ENCODE measurements at regions not wholly inside any gene's neighbourhood (a gene's known extent, or its start where the extent isn't known, plus 50 kb on each side); places are given as distances from the start of the nearest gene placed in this dataset.
"Not testable (repeated sequence)": the region's sequence is repeated elsewhere in the genome, so short reads cannot be mapped to it uniquely, and the experiment has no call there.

DNA sequence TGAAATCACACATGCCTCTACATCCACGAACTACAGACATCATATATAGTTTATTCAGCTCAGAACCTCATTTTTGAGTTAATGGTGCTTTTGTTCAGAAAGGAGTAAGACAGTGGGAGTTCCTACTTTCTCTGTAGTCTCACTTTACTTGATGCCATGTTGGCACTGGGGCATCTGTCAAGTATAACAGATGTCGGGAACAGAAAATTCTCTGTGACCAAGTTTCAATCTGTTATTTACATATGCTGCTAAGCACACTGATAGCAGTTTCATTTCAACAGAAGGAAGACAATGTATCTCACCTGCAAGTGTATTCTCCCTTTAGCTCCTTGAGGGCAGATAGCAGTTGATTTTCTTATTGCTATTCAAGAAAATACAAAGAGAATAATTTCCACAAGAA is 774.1 kb downstream of the METTL4 start:
- no peaks in the 10 kb centered on the region for H3K9me3 ChIP-seq (ENCODE audit: control insufficient read depth, low read length)
- no peak overlapping the region for H3K27ac ChIP-seq (ENCODE audit: insufficient read depth, low read length, poor library complexity, severe bottlenecking)
- H3K4me3 ChIP-seq (ENCODE audit: insufficient read depth, low read depth, low read length, poor library complexity, severe bottlenecking): no peak overlapping the region
- no peak for DNase-seq
- no peaks in the 10 kb centered on the region for H3K4me1 ChIP-seq (ENCODE audit: control insufficient read depth, insufficient read depth, low read length, poor library complexity, severe bottlenecking)
- H3K27me3 ChIP-seq (replicated peaks; ENCODE audit: control insufficient read depth, insufficient read depth, low read length, poor library complexity, severe bottlenecking): no peaks in the 10 kb centered on the region
- H3K36me3 ChIP-seq (ENCODE audit: control insufficient read depth, insufficient read depth, low read length): no peaks in the 10 kb centered on the region

DNA sequence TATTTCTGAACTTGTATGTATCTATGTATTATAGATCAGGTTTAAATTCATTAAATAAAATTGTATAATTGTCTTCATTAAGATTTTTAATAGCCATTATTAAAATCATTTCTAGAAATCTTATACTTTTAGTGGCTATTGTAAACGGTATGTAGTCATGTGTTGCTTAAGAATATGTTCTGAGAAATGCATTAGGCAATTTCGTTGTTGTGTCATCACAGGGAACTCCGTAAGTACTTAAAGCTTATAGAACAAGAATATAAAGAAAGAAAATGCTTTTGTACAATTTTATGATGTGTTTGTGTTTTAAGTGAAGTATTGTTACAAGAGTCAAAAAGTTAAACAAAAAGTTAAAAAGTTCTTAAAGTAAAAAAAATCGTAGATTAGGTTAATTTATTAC is 765.8 kb downstream of the METTL4 start:
- Histone ChIP-seq H3K36me3 (ENCODE audit: control insufficient read depth, insufficient read depth, low read length) (no peaks in the 10 kb centered on the region), H3K27ac (ENCODE audit: insufficient read depth, low read length, poor library complexity, severe bottlenecking) (no peak overlapping the region), H3K9me3 (ENCODE audit: control insufficient read depth, low read length) (no peaks in the 10 kb centered on the region), H3K27me3 (replicated peaks; ENCODE audit: control insufficient read depth, insufficient read depth, low read length, poor library complexity, severe bottlenecking) (no peaks in the 10 kb centered on the region), H3K4me3 (ENCODE audit: insufficient read depth, low read depth, low read length, poor library complexity, severe bottlenecking) (no peak overlapping the region), H3K4me1 (ENCODE audit: control insufficient read depth, insufficient read depth, low read length, poor library complexity, severe bottlenecking) (no peaks in the 10 kb centered on the region)
- DNase-seq: no peak

DNA sequence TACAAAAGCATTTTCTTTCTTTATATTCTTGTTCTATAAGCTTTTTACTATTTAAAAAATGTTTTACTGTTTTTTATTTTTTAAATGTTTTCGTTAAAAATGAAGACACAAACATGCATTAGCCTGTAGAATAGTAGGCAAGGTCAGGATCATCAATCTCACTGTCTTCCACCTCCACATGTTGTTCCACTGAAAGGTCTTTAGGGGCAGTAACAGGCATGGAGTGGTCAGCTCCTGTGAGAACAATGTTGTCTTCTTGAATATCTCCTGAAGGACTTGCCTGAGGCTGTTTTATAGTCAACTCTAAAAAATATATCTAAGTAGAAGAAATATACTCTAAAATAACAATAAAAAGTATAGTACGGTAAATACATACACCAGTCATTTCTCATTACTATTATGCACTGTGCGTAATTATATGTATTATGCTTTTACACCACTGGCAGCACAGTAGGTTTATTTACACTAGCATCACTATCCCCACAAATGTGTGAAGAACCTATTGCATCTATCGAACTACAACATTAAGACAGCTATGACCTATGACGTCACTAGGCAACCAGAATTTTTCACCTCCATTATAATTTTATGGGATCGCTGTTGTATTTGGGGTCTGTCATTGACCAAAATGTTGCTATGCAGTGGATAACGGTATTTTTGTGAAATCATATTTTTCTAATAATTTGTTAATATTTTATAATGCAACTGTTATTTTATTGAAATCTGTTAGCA is 764.3 kb downstream of the METTL4 start:
- Histone ChIP-seq H3K4me1 (ENCODE audit: control insufficient read depth, insufficient read depth, low read length, poor library complexity, severe bottlenecking) (no peaks in the 10 kb centered on the region), H3K4me3 (ENCODE audit: insufficient read depth, low read depth, low read length, poor library complexity, severe bottlenecking) (no peak overlapping the region), H3K9me3 (ENCODE audit: control insufficient read depth, low read length) (no peaks in the 10 kb centered on the region), H3K27ac (ENCODE audit: insufficient read depth, low read length, poor library complexity, severe bottlenecking) (no peak overlapping the region), H3K27me3 (replicated peaks; ENCODE audit: control insufficient read depth, insufficient read depth, low read length, poor library complexity, severe bottlenecking) (no peaks in the 10 kb centered on the region), H3K36me3 (ENCODE audit: control insufficient read depth, insufficient read depth, low read length) (no peaks in the 10 kb centered on the region)
- DNase-seq: no peak

DNA sequence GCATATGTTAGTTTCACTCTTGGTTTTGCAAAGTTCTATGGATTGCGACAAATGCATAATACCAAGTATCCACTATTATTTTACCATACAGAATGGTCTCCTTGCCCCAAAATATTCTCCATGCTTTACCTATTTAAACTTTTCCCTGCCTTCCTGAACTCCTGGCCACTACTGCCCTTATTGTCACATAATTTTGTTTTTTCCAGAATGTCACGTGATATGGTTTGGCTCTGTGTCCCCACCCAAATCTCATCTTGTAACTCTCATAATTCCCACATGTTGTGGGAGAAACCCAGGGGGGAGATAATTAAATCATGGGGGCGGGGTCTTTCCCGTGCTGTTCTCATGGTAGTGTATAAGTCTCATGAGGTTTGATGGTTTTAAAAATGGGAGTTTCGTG is 760.0 kb downstream of the METTL4 start:
- Histone ChIP-seq H3K36me3 (ENCODE audit: control insufficient read depth, insufficient read depth, low read length) (no peaks in the 10 kb centered on the region), H3K4me3 (ENCODE audit: insufficient read depth, low read depth, low read length, poor library complexity, severe bottlenecking) (no peak overlapping the region), H3K27ac (ENCODE audit: insufficient read depth, low read length, poor library complexity, severe bottlenecking) (no peak overlapping the region), H3K27me3 (replicated peaks; ENCODE audit: control insufficient read depth, insufficient read depth, low read length, poor library complexity, severe bottlenecking) (no peaks in the 10 kb centered on the region), H3K4me1 (ENCODE audit: control insufficient read depth, insufficient read depth, low read length, poor library complexity, severe bottlenecking) (no peaks in the 10 kb centered on the region), H3K9me3 (ENCODE audit: control insufficient read depth, low read length) (no peaks in the 10 kb centered on the region)
- DNase-seq: no peak

DNA sequence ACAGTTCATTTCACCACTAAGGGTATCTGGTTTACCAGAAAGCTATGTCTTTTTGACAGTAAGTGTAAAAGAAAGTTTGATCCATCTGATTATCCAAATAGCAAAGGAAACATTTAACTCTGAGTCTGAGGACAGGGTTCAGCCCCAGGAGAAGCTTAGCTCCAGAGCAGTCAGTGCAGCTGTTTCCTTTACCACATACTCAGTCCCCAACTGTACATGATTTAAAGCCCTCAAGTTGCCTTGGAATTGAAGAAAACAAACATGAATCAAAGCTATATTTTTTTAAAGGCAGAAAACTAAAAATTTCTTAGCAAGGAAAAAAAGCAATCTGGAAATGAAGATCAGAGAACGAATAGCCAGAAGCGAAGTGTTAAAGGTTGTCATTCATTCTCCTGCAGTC is 746.0 kb downstream of the METTL4 start:
- no peak for DNase-seq

DNA sequence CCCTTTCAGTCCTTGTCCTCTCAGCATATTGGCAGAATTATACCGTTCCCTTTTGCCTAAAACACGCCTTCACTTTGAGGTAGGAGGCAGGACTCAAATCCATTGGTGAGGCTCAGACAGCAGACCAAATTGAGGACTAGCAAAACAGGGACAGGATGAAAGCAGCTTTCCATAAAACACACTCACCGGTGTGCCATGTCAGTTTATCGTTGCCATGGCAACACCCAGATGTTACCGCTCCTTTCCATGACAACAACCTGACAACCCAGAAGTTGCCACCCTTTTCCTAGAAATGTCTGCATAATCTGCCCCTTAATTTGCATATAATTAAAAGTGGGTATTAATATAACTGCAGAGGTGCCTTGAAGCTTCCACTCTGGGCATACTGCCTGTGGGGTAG is 730.4 kb downstream of the METTL4 start:
- Histone ChIP-seq H3K9me3 (ENCODE audit: control insufficient read depth, low read length) (no peaks in the 10 kb centered on the region), H3K4me1 (ENCODE audit: control insufficient read depth, insufficient read depth, low read length, poor library complexity, severe bottlenecking) (no peaks in the 10 kb centered on the region), H3K4me3 (ENCODE audit: insufficient read depth, low read depth, low read length, poor library complexity, severe bottlenecking) (no peak overlapping the region), H3K36me3 (ENCODE audit: control insufficient read depth, insufficient read depth, low read length) (no peaks in the 10 kb centered on the region), H3K27me3 (replicated peaks; ENCODE audit: control insufficient read depth, insufficient read depth, low read length, poor library complexity, severe bottlenecking) (no peaks in the 10 kb centered on the region), H3K27ac (ENCODE audit: insufficient read depth, low read length, poor library complexity, severe bottlenecking) (no peak overlapping the region)
- DNase-seq: no peak

More for the DNA sequence above, 746.0 kb downstream of the METTL4 start:
- no peak overlapping the region for H3K27ac ChIP-seq (ENCODE audit: insufficient read depth, low read length, poor library complexity, severe bottlenecking)
- H3K4me3 ChIP-seq (ENCODE audit: insufficient read depth, low read depth, low read length, poor library complexity, severe bottlenecking): no peak overlapping the region
- no peaks in the 10 kb centered on the region for H3K36me3 ChIP-seq (ENCODE audit: control insufficient read depth, insufficient read depth, low read length)
- no peaks in the 10 kb centered on the region for H3K9me3 ChIP-seq (ENCODE audit: control insufficient read depth, low read length)
- H3K4me1 ChIP-seq (ENCODE audit: control insufficient read depth, insufficient read depth, low read length, poor library complexity, severe bottlenecking): no peaks in the 10 kb centered on the region
- no peaks in the 10 kb centered on the region for H3K27me3 ChIP-seq (replicated peaks; ENCODE audit: control insufficient read depth, insufficient read depth, low read length, poor library complexity, severe bottlenecking)

DNA sequence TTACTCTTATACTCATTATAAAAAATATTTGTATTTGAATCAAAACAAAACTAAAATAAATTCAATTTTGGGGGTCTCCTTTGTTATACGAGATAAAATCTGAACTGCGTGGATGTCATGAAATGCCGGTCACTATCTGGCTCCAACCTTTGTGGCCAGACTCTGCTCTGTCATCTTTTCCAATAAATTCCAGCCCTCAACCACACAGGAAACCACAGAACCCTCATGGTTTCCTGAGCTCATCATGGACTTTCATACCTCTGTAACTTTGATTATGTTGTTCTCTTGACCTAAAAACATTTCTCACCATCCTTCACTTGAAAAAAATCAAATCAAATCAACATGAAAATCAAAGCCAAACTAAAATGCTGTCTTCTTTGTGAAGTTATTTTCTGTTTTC is 724.7 kb downstream of the METTL4 start:
- Histone ChIP-seq H3K36me3 (ENCODE audit: control insufficient read depth, insufficient read depth, low read length) (no peaks in the 10 kb centered on the region), H3K4me3 (ENCODE audit: insufficient read depth, low read depth, low read length, poor library complexity, severe bottlenecking) (no peak overlapping the region), H3K4me1 (ENCODE audit: control insufficient read depth, insufficient read depth, low read length, poor library complexity, severe bottlenecking) (no peaks in the 10 kb centered on the region), H3K9me3 (ENCODE audit: control insufficient read depth, low read length) (no peaks in the 10 kb centered on the region), H3K27me3 (replicated peaks; ENCODE audit: control insufficient read depth, insufficient read depth, low read length, poor library complexity, severe bottlenecking) (no peaks in the 10 kb centered on the region), H3K27ac (ENCODE audit: insufficient read depth, low read length, poor library complexity, severe bottlenecking) (no peak overlapping the region)
- no peak for DNase-seq

DNA sequence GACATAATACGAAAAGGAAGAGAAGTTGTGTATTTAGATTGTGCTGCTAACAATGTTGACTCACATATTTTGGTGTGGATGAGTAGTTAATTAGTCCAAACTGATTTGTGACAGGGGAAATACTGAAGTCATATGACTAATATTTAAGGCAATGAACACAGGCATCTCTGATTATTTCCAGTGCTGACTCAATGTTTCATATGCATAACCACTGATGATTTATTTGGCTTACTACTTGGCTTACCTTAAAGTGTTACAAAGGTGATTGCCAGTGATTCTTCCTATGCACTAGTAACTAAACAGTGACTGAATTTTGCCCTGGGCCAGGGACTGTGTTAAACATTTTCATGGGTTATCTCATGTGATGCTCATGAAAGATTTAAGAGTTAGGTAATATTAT is 722.6 kb downstream of the METTL4 start:
- H3K9me3 ChIP-seq (ENCODE audit: control insufficient read depth, low read length): no peaks in the 10 kb centered on the region
- H3K4me1 ChIP-seq (ENCODE audit: control insufficient read depth, insufficient read depth, low read length, poor library complexity, severe bottlenecking): no peaks in the 10 kb centered on the region
- no peaks in the 10 kb centered on the region for H3K27me3 ChIP-seq (replicated peaks; ENCODE audit: control insufficient read depth, insufficient read depth, low read length, poor library complexity, severe bottlenecking)
- no peak overlapping the region for H3K4me3 ChIP-seq (ENCODE audit: insufficient read depth, low read depth, low read length, poor library complexity, severe bottlenecking)
- no peak for DNase-seq
- H3K27ac ChIP-seq (ENCODE audit: insufficient read depth, low read length, poor library complexity, severe bottlenecking): no peak overlapping the region
- H3K36me3 ChIP-seq (ENCODE audit: control insufficient read depth, insufficient read depth, low read length): no peaks in the 10 kb centered on the region

DNA sequence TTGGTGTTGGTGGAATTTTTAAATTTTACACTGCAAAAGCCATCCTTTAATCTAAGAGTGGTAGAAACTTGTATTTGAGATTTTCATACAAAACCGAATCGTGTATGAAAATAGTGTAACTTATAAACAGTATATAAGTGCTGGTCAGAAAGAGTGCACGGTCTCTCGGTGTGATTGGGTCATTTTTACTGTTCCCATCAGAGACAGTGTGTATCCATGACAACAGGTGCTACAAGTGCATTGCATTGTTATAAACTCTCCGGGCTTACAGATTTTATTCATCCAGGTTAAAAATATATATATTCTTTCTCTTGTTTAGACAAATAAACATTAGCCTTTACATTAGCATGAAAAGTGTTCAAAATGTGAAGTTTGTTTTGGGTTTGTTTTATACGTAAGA is 721.9 kb downstream of the METTL4 start:
- Histone ChIP-seq H3K9me3 (ENCODE audit: control insufficient read depth, low read length) (no peaks in the 10 kb centered on the region), H3K36me3 (ENCODE audit: control insufficient read depth, insufficient read depth, low read length) (no peaks in the 10 kb centered on the region), H3K27ac (ENCODE audit: insufficient read depth, low read length, poor library complexity, severe bottlenecking) (no peak overlapping the region), H3K27me3 (replicated peaks; ENCODE audit: control insufficient read depth, insufficient read depth, low read length, poor library complexity, severe bottlenecking) (no peaks in the 10 kb centered on the region), H3K4me3 (ENCODE audit: insufficient read depth, low read depth, low read length, poor library complexity, severe bottlenecking) (no peak overlapping the region), H3K4me1 (ENCODE audit: control insufficient read depth, insufficient read depth, low read length, poor library complexity, severe bottlenecking) (no peaks in the 10 kb centered on the region)
- no peak for DNase-seq

DNA sequence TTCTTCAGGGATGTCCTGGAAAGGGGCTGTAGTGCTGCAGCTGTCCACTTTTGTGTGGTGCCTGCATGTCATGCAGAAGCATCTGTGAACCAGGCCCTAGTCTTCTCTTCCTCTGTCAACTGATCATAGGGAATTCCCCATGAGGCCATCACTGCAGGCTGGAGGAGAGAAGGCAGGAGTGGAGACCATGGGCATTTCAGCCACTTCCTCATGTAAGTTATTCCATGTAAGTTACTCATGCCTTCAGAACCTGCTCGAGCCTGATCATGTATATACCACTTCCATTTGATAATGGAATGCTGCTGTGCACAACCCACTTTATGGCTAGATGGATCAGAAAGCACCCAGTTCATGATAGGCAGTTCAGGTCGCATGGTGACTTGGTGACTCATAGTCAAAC is 714.0 kb downstream of the METTL4 start:
- not testable (repeated sequence) for H3K4me1 ChIP-seq (ENCODE audit: control insufficient read depth, insufficient read depth, low read length, poor library complexity, severe bottlenecking); DNase-seq; H3K27me3 ChIP-seq (replicated peaks; ENCODE audit: control insufficient read depth, insufficient read depth, low read length, poor library complexity, severe bottlenecking); H3K4me3 ChIP-seq (ENCODE audit: insufficient read depth, low read depth, low read length, poor library complexity, severe bottlenecking); H3K9me3 ChIP-seq (ENCODE audit: control insufficient read depth, low read length); H3K36me3 ChIP-seq (ENCODE audit: control insufficient read depth, insufficient read depth, low read length); H3K27ac ChIP-seq (ENCODE audit: insufficient read depth, low read length, poor library complexity, severe bottlenecking)
